Activated naive CD8-positive, alpha-beta T cell treated with anti-CD3 and anti-CD28 coated beads, Interleukin-2, amount 50 U/mL, for 24 hours (primary cell): ENCODE measurements at regions not wholly inside any gene's neighbourhood (a gene's known extent, or its start where the extent isn't known, plus 50 kb on each side); places are given as distances from the start of the nearest gene placed in this dataset.

Experiments used
- ATAC-seq: fragments of 150-1000 bp; cut with Tn5 transposase; one replicate; pipeline ENCODE4 v1.10.0; 2021
- DNase-seq: peaks from one replicate; pipeline ENCODE4 v3.0.0; 2021
- H3K27ac Mint-ChIP-seq: one replicate; pipeline ENCODE4 v1.8.0; 2021; ENCODE audit warnings: mild to moderate bottlenecking, mixed read lengths
- H3K27me3 Mint-ChIP-seq: one replicate; pipeline ENCODE4 v1.8.0; 2021; ENCODE audit warnings: mixed read lengths
- H3K36me3 Mint-ChIP-seq: one replicate; pipeline ENCODE4 v1.8.0; 2021; ENCODE audit warnings: low read depth, mixed read lengths
- H3K4me1 Mint-ChIP-seq: one replicate; pipeline ENCODE4 v1.8.0; 2021; ENCODE audit warnings: mixed read lengths
- H3K4me3 Mint-ChIP-seq: one replicate; pipeline ENCODE4 v1.8.0; 2021; ENCODE audit warnings: mild to moderate bottlenecking, moderate library complexity, mixed read lengths
- H3K9me3 Mint-ChIP-seq: one replicate; pipeline ENCODE4 v1.8.0; 2021; ENCODE audit warnings: mixed read lengths

DNA sequence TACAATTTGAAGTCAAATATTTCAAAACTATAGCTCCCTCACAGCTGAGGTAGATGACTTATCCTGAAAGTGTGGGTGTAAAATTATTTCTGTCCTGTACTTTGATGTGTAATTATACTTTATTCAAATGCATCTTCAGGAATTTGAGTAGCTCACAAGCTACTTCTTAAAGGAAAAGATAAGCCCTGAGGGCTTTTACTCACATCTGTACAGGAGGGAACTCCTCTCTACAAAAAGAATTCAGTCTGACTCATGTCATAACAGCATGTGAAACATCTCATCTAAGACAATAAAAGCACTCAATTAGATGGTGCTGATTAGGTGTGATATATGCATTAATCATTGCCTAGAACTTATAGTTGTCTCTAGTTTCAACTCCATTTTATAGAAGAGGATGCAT, 452.0 kb downstream of the PRKD1 start:
- ATAC-seq (no peak), DNase-seq (no peak)
- H3K36me3 Mint-ChIP-seq: no peaks in the 10 kb centered on the region
- peaks cover 3% of the 10 kb centered on the region for H3K9me3 Mint-ChIP-seq
- no peak overlapping the region for H3K27ac Mint-ChIP-seq
- H3K4me3 Mint-ChIP-seq: no peak overlapping the region
- no peaks in the 10 kb centered on the region for H3K27me3 Mint-ChIP-seq
- no peaks in the 10 kb centered on the region for H3K4me1 Mint-ChIP-seq

DNA sequence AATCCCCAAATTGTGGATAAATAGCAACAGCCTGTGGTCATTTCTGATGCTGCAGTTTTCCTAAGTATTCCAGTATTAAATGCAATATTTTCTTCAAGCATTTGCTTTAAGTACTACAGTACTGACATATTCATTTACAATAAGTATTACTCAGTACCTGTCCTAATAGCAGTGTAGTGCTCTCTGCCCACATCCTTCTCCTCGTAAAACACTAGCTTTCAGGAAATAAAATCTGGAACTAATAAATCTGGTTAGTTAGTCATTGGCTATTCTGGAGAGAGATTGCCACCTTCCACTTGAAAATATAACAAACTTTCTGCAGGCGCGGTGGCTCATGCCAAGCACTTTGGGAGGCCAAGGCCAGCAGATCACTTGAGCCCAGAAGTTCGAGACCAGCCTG, 441.5 kb downstream of the PRKD1 start:
- Mint-ChIP-seq H3K4me3 (no peak overlapping the region), H3K4me1 (no peaks in the 10 kb centered on the region), H3K27me3 (no peaks in the 10 kb centered on the region), H3K9me3 (peaks cover 7% of the 10 kb centered on the region), H3K36me3 (no peaks in the 10 kb centered on the region), H3K27ac (no peak overlapping the region)
- ATAC-seq: no peak
- no peak for DNase-seq

DNA sequence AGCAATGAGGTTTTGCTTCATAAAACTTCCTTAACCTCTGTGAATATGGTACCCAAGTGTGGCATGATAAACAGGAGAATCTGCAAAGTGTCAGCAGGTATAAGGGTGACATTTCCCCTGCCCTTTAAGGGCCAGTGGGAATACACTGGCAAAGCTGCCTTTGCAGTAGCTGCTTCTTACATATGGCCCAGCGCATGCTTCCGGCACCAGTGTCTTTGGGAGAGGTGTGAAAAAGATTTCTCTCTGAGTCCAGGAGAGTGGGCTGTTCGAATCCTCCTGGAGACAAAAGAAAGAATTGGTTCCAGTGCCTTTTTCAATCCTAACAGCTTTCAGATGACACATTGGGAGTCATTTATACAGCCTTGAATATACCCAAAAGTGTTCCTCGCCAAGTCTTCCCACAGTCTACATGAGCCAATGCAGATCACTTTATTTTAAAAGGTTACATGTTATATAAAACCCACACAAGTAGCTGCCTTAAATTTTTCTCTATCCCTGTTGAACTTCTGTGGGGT, 437.7 kb downstream of the PRKD1 start:
- Mint-ChIP-seq H3K4me1 (no peaks in the 10 kb centered on the region), H3K9me3 (no peaks in the 10 kb centered on the region), H3K27me3 (no peaks in the 10 kb centered on the region), H3K36me3 (no peaks in the 10 kb centered on the region), H3K4me3 (no peak overlapping the region), H3K27ac (no peak overlapping the region)
- ATAC-seq (no peak), DNase-seq (no peak)

DNA sequence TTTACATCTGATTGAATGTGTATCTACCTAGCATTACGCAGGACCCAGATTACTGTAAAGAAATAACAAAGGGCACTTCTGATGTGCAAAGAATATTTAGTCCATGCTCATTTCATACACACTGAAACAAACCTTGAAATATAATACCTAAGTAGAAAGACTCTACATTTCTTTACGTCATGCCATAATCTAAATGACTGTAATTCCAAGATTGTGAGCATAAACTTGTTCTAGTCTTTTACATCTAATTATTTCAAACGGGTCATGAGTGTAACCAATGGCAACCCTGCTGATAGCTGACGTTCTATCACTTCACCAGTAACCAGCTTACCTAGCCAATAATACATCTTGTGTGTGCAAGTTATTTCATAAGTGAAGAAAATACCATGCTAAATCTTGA, 433.8 kb downstream of the PRKD1 start:
- Mint-ChIP-seq H3K9me3 (no peaks in the 10 kb centered on the region), H3K4me1 (no peaks in the 10 kb centered on the region), H3K36me3 (no peaks in the 10 kb centered on the region), H3K27me3 (no peaks in the 10 kb centered on the region), H3K4me3 (no peak overlapping the region), H3K27ac (no peak overlapping the region)
- ATAC-seq (no peak), DNase-seq (no peak)

DNA sequence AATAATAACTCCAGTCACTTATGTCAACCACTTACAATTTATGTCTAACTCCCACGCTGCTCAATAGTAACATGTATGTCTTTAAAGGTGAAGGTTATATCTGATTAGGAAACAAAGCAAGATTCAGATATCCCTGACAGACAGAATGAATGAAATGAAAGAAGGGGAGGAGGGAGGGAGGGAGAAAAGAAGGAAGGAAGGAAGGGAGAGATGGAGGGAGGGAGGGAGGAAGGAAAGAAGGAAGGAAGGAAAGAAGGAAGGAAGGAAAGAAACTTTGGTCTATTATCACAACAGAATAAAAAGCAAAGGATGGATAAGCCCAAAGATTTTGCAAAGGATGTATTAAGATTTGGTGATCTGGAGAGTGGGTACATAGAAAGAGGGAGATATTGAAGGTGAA, 433.3 kb downstream of the PRKD1 start:
- no peaks in the 10 kb centered on the region for H3K27me3 Mint-ChIP-seq
- no peaks in the 10 kb centered on the region for H3K36me3 Mint-ChIP-seq
- H3K4me3 Mint-ChIP-seq: no peak overlapping the region
- no peaks in the 10 kb centered on the region for H3K4me1 Mint-ChIP-seq
- H3K27ac Mint-ChIP-seq: no peak overlapping the region
- DNase-seq: no peak
- ATAC-seq: no peak
- H3K9me3 Mint-ChIP-seq: no peaks in the 10 kb centered on the region

DNA sequence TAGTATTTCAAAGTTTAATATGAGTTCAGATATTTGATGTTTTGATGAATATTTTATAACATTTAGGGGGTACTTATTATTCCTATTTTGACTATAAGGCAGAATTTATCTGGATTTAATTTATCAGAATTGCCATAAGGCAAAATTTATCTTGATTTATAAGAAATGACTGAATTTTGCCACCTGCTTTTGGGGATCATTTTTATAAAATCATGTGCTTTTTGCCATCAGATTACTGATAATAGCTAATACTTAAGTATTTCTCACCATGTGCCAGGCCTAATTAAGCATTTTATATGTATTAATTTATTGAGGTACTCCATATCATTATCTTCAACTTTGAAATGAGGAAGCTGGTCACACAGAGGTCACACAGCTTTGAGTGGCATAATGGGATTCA, 423.7 kb downstream of the PRKD1 start:
- ATAC-seq (no peak), DNase-seq (no peak)
- no peaks in the 10 kb centered on the region for H3K4me1 Mint-ChIP-seq
- H3K27me3 Mint-ChIP-seq: no peaks in the 10 kb centered on the region
- no peaks in the 10 kb centered on the region for H3K36me3 Mint-ChIP-seq
- no peak overlapping the region for H3K4me3 Mint-ChIP-seq
- H3K27ac Mint-ChIP-seq: no peak overlapping the region
- no peaks in the 10 kb centered on the region for H3K9me3 Mint-ChIP-seq

DNA sequence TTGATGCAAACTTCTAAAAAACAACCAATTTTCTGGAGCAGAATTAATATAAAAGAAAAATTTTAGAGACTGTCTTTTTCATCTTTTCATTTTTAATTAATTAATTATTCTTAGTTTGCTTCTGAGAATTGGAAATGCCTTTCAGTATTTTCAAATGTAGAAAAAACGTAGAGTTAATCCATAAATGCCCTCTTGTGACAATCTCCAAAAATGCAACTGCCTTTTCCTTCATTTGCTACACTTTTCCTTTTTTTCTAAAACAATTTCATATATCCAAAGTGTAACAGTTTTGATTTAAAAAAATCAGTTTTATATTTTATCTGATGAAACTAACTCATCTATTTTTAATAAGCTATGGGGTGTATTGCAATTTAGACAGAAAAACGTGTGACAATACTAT, 409.3 kb downstream of the PRKD1 start:
- no peaks in the 10 kb centered on the region for H3K4me1 Mint-ChIP-seq
- no peaks in the 10 kb centered on the region for H3K27me3 Mint-ChIP-seq
- no peak overlapping the region for H3K4me3 Mint-ChIP-seq
- no peaks in the 10 kb centered on the region for H3K36me3 Mint-ChIP-seq
- H3K27ac Mint-ChIP-seq: no peak overlapping the region
- no peak for DNase-seq
- peaks cover 20% of the 10 kb centered on the region for H3K9me3 Mint-ChIP-seq
- ATAC-seq: no peak

DNA sequence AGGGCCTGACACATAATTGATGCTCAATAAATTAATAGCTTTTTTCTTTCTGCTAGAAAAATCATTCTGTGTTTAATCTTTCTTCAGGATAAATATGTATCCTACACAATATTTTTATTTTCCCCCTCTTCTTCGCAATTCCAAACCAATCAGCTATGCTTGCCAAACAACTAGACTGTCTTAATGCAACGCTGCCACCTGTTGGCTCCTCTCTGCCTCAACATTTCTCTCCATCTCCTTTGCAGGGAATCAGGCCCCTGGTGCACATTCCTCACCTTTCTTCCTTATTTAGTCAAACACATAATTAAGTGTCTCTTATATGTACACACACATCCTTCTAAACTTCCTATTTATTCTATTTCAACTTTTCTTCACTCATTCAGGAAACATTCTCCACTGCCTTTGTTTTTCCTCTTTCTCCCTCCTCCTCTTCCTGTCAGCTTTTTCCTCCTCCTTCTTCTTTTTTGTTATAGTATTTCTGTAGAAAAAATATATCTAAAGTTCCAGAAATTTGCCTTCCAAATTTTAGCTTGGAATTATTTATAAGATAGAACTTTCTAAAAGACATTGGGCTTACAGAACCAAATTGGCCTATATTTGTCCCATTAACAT, 406.0 kb downstream of the PRKD1 start:
- ATAC-seq: no peak
- no peaks in the 10 kb centered on the region for H3K36me3 Mint-ChIP-seq
- H3K4me3 Mint-ChIP-seq: no peak overlapping the region

More for the DNA sequence above, 406.0 kb downstream of the PRKD1 start:
- DNase-seq: peak; percentile 3
- Mint-ChIP-seq H3K27me3 (no peaks in the 10 kb centered on the region), H3K27ac (no peak overlapping the region), H3K4me1 (no peaks in the 10 kb centered on the region), H3K9me3 (peaks cover 14% of the 10 kb centered on the region)
